ENCODE measurements at regions not wholly inside any gene's neighbourhood (a gene's known extent, or its start where the extent isn't known, plus 50 kb on each side); places are given as distances from the start of the nearest gene placed in this dataset.

- TF ChIP-seq, protein P1, sequence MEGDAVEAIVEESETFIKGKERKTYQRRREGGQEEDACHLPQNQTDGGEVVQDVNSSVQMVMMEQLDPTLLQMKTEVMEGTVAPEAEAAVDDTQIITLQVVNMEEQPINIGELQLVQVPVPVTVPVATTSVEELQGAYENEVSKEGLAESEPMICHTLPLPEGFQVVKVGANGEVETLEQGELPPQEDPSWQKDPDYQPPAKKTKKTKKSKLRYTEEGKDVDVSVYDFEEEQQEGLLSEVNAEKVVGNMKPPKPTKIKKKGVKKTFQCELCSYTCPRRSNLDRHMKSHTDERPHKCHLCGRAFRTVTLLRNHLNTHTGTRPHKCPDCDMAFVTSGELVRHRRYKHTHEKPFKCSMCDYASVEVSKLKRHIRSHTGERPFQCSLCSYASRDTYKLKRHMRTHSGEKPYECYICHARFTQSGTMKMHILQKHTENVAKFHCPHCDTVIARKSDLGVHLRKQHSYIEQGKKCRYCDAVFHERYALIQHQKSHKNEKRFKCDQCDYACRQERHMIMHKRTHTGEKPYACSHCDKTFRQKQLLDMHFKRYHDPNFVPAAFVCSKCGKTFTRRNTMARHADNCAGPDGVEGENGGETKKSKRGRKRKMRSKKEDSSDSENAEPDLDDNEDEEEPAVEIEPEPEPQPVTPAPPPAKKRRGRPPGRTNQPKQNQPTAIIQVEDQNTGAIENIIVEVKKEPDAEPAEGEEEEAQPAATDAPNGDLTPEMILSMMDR (IDR thresholded peaks at IDR 0.05), result no peak
- TF ChIP-seq POLR2A (IDR thresholded peaks at IDR 0.05), result no peak
Measured at GRCh38 chr2:15048000-15048399, 415.5 kb downstream of the LRATD1 start.

GRCh38 chr2:15049096-15049993 lies 416.8 kb downstream of the LRATD1 start:
- Histone ChIP-seq H3K9me3 (no peaks in the 10 kb centered on the region), H3K27ac (no peak overlapping the region), H3K27me3 (no peaks in the 10 kb centered on the region), H3K36me3 (no peaks in the 10 kb centered on the region), H3K4me1 (no peaks in the 10 kb centered on the region), H3K4me3 (no peak overlapping the region)
- WGBS, 2 donors, result 80 to 85% methylated on average over 10 of the region's 14 CpGs
- intact Hi-C loops (cut with DNase I), result no loop called here
- no peak for TF ChIP-seq POLR2A (IDR thresholded peaks at IDR 0.05)
- TF ChIP-seq, protein P1 (IDR thresholded peaks at IDR 0.05), result no peak
- no peak for DNase-seq

More at GRCh38 chr2:15048000-15048399, 415.5 kb downstream of the LRATD1 start:
- WGBS, 2 donors, result 83 to 90% methylated on average over 4 to 6 of the region's 6 CpGs
- H3K27me3 ChIP-seq, result no peaks in the 10 kb centered on the region
- H3K4me1 ChIP-seq, result peaks cover 0 to 5% (median 0%) of the 10 kb centered on the region in 3 donors
- no peak overlapping the region for H3K4me3 ChIP-seq
- no peaks in the 10 kb centered on the region for H3K9me3 ChIP-seq
- DNase-seq, result no peak
- intact Hi-C loops (cut with DNase I), result no loop called here
- H3K36me3 ChIP-seq, result no peaks in the 10 kb centered on the region
- H3K27ac ChIP-seq, result no peak overlapping the region

DNA sequence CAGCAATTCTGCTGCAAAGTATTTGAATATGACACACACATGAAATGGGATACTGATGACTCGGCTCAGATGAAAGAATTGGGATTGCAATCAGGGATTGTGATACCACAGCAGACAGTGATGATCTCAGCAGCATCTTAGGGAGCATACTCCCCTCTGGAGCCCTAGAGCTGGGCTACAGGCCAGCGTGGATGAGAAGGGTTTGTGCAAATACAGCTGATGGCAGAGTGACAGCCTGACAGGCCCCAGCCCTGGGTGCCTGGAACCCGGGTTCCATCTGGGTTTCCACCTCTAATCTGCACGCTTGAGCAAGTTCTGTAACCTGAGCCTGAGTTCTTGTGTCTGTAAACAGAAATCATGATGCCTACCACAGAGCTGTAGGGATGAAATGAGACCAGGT lies 418.0 kb downstream of the LRATD1 start:
- intact Hi-C loops (cut with DNase I), result no loop called here
- H3K4me1 ChIP-seq, result no peaks in the 10 kb centered on the region
- no peak overlapping the region for H3K27ac ChIP-seq
- H3K4me3 ChIP-seq, result no peak overlapping the region
- H3K36me3 ChIP-seq, result no peaks in the 10 kb centered on the region
- DNase-seq, result no peak
- no peaks in the 10 kb centered on the region for H3K9me3 ChIP-seq
- TF ChIP-seq POLR2A (IDR thresholded peaks at IDR 0.05), result no peak
- TF ChIP-seq, protein P1 (IDR thresholded peaks at IDR 0.05), result no peak
- peaks cover 0 to 4% (median 0%) of the 10 kb centered on the region in 4 donors for H3K27me3 ChIP-seq
- WGBS, 2 donors, result 41 to 47% methylated on average over 4 of the region's 4 CpGs

DNA sequence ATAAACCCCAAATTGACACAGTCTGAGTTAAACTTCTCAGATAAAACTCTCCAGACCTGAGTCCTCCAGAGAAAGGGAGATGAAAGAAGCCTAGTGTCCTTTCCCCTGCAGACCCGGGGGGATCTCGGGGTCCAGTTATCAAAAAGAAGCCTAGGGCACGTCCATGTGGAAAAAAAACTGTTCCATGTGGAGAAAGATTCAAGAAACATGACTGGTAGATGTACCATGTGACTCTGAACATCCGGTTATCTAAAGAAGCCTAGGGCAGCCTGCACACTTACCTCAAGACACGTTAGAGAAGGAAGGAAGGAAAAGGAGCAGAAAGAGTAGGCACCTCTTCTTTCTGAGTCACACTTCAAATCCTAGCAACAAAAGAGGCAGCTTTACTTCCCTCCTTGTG lies 421.0 kb downstream of the LRATD1 start:
- no peaks in the 10 kb centered on the region for H3K4me1 ChIP-seq
- H3K36me3 ChIP-seq, result no peaks in the 10 kb centered on the region
- TF ChIP-seq, protein P1 (IDR thresholded peaks at IDR 0.05), result no peak
- no peak for TF ChIP-seq POLR2A (IDR thresholded peaks at IDR 0.05)
- H3K4me3 ChIP-seq, result no peak overlapping the region
- no peaks in the 10 kb centered on the region for H3K9me3 ChIP-seq
- H3K27me3 ChIP-seq, result peaks cover 0 to 4% (median 0%) of the 10 kb centered on the region in 4 donors
- H3K27ac ChIP-seq, result no peak overlapping the region
- WGBS, 2 donors, result 54 to 59% methylated on average over 5 of the region's 5 CpGs
- intact Hi-C loops (cut with DNase I), result no loop called here
- no peak for DNase-seq

DNA sequence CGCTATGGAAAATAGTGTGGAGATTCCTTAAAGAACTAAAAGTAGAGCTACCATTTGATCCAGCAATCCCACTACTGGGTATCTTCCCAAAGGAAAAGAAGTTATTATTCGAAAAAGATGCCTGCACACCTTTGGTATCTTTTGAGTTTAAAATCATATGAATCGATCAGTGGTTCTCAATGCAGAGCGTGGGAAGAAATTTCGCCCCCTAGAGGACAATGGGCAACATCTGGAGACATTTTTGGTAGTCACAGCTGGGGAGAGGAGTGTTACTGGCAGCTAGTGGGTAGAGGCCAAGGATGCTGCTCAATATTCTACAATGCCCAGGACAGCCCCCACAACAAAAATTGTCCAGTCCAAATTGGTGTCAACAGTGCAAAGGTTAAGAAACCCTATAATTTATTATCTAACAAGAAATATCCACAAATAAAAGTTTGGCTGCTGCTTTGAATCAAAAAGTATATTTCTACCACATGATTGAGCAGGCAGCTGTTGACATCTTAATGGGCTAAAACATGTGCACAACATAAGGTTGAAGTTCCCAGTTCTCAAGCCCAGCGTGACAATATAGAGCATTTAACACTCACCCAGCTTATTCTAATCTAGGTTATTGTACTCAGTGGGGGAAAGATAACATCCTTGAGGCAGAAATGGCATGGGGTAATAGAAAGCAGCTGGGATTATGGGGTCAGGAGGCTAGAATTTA lies 425.7 kb downstream of the LRATD1 start:
- Histone ChIP-seq H3K9me3 (no peaks in the 10 kb centered on the region), H3K27ac (no peak overlapping the region), H3K27me3 (peaks cover 0 to 4% (median 0%) of the 10 kb centered on the region in 4 donors), H3K4me3 (no peak overlapping the region), H3K36me3 (no peaks in the 10 kb centered on the region), H3K4me1 (no peaks in the 10 kb centered on the region)
- DNase-seq, result no peak
- 69 to 72% methylated on average over 5 to 6 of the region's 6 CpGs for WGBS, 2 donors
- intact Hi-C loops (cut with DNase I), result no loop called here
- TF ChIP-seq POLR2A (IDR thresholded peaks at IDR 0.05), result no peak
- TF ChIP-seq, protein P1 (IDR thresholded peaks at IDR 0.05), result no peak
